NCI-H82 treated with DMSO at 0.1 percent for 48 hours (cell line): ENCODE measurements at regions not wholly inside any gene's neighbourhood (a gene's known extent, or its start where the extent isn't known, plus 50 kb on each side); places are given as distances from the start of the nearest gene placed in this dataset.
"Not testable (repeated sequence)": the region's sequence is repeated elsewhere in the genome, so short reads cannot be mapped to it uniquely, and the experiment has no call there.

Experiments
- DNase-seq: peaks from one replicate; lab custom pipeline; 2025; ENCODE audit not compliant: unreplicated experiment; lab: John Stamatoyannopoulos, UW

- no peak for DNase-seq
Observed at GRCh38 chr10:2576892-2577291, 490.5 kb upstream of the PFKP start.

- no peak for DNase-seq
Observed at GRCh38 chr10:2575460-2575859, 491.9 kb upstream of the PFKP start.

GRCh38 chr10:2572611-2573010 is 494.7 kb upstream of the PFKP start:
- DNase-seq = no peak

GRCh38 chr10:2556883-2557282 is 510.5 kb upstream of the PFKP start:
- no peak for DNase-seq

DNA sequence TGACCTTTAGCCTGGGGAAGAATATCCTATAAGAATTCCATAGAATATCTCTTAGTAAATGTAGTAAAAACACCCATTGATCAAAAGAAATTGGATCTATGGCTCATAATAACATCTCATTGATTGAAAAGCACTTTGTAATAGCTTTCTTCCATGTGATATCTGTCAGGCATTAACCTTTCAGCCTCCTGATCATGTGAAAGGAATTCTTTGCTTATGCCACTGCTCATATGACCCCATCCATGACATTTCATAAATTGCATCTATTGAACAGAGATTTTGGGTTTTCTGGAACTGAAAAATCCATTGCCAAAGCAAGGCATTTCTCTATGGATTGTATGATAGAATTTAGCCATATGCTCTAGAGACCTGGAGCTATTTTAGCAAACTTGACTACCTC is 519.3 kb upstream of the PFKP start:
- no peak for DNase-seq

- no peak for DNase-seq
Observed at GRCh38 chr10:2547606-2548005, 519.7 kb upstream of the PFKP start.

- not testable (repeated sequence) for DNase-seq
Observed at GRCh38 chr10:2546894-2547293, 520.5 kb upstream of the PFKP start.

- DNase-seq = no peak
Observed at GRCh38 chr10:2543974-2544373, 523.4 kb upstream of the PFKP start.

GRCh38 chr10:2543142-2543886 is 524.0 kb upstream of the PFKP start:
- DNase-seq = no peak

- no peak for DNase-seq
Observed at GRCh38 chr10:2541176-2541575, 526.2 kb upstream of the PFKP start.

DNA sequence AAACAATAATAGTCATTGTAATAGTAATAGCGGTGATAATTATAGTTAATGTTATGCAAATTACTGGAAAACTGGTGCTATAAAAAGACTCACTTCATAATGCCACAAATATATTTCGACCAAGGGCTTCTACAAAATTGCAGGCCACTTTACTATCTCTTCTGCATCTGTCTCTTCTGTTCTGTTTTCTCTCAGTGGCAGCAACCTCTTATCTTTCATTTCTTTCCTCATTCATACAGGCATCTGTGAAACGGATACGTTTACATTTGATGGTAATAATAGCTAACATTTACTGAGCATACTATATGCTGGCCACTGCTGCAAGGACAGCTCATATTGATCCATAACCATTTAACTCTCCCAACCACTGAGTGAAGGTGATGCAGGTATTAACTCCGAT is 537.4 kb upstream of the PFKP start:
- no peak for DNase-seq

DNA sequence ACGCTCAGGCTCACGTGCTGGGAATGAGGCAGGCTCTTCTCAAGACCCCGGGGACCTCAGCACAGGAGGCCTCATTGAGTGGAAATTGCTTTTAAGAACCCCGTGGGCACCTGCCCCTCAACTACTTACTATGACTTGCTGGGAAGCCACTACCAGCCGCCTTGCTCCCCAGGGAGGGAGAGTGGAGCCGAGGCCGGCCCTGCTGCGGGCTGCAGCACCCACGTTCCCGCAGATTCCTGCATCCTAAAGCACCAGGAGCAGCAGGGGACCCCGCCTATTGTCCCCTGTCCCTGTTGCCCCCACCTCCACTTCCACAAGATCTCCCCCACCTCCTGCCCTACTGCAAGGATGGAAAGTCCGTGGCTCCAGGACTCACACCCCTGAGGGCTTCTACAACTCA is 541.6 kb upstream of the PFKP start:
- no peak for DNase-seq

DNA sequence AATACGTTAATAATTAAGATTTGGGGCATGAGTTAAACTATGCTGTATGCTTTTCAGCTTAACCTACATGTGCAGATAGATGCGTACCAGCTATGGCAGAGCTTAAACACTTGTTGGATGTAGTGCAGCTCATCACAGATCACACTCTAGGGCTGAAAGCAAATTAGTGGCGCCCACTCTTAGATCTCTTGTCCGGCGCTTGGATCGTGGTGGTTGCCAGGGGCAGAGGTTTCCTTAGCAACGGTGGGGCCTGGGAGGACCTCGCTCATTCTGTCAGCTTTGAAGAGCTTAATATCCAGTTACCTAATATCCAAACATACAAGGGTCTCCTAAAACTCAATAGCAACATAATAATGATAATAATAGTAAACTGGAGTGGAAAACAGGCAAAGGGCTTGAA is 548.2 kb upstream of the PFKP start:
- DNase-seq = no peak

- DNase-seq = no peak
Observed at GRCh38 chr10:2509081-2509531, 558.2 kb upstream of the PFKP start.

DNA sequence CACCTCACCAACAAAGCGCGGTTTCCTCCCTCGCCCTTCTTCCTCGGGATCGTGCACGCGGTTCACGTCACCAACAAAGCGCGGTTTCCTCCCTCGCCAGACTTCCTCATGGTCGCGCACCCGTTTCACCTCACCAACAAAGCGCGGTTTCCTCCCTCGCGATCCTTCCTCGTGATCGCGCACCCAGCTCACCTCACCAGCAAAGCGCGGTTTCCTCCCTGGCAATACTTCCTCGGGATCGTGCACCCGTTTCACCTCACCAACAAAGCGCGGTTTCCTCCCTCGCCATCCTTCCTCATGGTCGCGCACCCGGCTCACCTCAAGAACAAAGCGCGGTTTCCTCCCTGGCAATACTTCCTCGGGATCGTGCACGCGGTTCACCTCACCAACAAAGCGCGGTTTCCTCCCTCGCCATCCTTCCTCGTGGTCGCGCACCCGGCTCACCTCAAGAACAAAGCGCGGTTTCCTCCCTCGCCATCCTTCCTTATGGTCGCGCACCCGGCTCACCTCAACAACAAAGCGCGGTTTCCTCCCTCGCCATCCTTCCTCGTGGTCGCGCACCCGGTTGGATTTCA is 565.9 kb upstream of the PFKP start:
- not testable (repeated sequence) for DNase-seq

GRCh38 chr10:2494399-2494798 is 572.9 kb upstream of the PFKP start:
- DNase-seq = no peak

- DNase-seq = no peak
Observed at GRCh38 chr10:2488446-2489005, 578.8 kb upstream of the PFKP start.

- DNase-seq = no peak
Observed at GRCh38 chr10:2487921-2488320, 579.4 kb upstream of the PFKP start.

DNA sequence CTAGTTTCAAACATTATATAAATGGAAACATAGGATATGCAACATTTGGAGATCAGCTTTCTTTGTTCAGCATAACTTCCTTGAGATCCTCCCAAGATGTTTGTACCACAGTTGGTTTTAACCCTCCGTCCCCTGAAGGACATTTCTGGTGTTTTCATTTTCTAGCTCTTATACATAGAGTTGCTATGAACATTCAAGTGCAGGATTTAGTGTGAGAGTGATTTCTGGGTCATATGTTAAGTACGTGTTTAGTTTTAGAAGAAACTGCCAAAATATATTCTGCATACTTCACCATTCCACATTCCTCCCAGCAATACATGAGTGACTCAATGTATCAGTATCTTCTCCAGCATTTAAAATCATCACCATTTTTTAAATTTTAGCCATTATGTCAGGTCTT is 588.7 kb upstream of the PFKP start:
- DNase-seq = no peak

DNA sequence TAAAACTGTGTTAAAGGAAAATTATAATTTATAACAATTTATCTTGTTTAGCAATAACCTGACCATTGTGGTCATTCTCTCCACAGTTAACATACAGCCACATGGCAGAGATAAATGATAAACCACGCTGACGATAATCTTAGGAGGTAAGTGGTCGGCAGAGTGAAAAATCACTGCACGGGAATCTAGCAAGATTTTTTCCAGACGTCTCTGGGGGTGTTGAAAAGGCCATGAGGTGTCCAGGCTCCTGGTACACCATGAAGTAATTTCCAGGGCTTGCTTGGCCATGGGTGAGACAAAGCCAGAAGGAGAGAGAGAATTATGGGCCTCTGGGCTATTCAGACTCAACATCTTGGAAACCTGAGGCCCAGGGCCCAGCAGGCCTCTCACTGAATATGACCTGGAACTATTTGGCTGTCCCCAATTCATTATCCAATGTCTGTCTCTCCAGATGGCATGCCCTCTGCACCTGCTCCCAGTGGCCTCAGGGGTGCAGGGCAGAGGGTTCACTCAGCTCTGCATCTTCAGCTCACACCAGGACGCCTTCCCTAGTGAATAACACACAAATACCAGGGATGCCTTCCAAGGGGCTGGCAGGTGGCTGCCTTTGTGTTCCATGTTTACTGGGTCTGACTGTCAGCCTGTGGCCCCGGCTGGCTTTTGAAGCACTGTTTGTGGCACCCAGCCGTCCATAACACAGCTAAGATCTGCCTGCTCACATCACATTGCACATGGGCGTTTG is 590.4 kb upstream of the PFKP start:
- no peak for DNase-seq

- no peak for DNase-seq
Observed at GRCh38 chr10:2476218-2476811, 591.0 kb upstream of the PFKP start.
